ENCODE measurements at regions not wholly inside any gene's neighbourhood (a gene's known extent, or its start where the extent isn't known, plus 50 kb on each side); places are given as distances from the start of the nearest gene placed in this dataset.

DNA sequence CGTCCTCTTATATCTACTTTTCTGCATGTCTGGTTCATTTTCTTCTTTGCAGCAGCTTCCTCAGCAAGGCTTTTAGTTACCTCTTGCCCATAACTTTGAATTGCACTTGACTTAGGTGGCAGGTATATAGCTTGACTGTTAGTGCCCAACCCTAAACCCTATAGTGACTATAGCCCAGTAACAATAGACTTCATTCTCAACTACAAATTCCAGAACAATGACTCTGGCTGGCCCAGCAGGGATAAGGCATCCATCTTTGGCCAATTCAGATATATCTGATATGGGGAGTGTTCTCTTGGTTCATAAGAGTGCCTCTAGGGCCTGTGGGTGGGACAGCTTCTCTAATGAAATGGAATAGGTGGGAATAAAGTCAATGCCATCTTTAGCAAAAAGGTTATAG lies 246.2 kb downstream of the DMRT2 start:
- intact Hi-C loops (cut with micrococcal nuclease): no loop called here
- no peak overlapping the region for H3K27ac ChIP-seq (ENCODE audit: low read depth, low read length)
- TF ChIP-seq SP1 (IDR thresholded peaks at IDR 0.05; ENCODE audit: low read depth) (no peak), ELF1 (IDR thresholded peaks at IDR 0.05; ENCODE audit: borderline replicate concordance, low read depth) (no peak)
- TF ChIP-seq, protein P1, sequence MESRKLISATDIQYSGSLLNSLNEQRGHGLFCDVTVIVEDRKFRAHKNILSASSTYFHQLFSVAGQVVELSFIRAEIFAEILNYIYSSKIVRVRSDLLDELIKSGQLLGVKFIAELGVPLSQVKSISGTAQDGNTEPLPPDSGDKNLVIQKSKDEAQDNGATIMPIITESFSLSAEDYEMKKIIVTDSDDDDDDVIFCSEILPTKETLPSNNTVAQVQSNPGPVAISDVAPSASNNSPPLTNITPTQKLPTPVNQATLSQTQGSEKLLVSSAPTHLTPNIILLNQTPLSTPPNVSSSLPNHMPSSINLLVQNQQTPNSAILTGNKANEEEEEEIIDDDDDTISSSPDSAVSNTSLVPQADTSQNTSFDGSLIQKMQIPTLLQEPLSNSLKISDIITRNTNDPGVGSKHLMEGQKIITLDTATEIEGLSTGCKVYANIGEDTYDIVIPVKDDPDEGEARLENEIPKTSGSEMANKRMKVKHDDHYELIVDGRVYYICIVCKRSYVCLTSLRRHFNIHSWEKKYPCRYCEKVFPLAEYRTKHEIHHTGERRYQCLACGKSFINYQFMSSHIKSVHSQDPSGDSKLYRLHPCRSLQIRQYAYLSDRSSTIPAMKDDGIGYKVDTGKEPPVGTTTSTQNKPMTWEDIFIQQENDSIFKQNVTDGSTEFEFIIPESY (IDR thresholded peaks at IDR 0.05; ENCODE audit: extremely low read depth, insufficient replicate concordance, low read length): no peak
- no peaks in the 10 kb centered on the region for H3K4me1 ChIP-seq (ENCODE audit: control insufficient read depth in 1 of 2, insufficient read depth in 2 of 2, low read length in 2 of 2)
- no peak overlapping the region for H2AFZ ChIP-seq (ENCODE audit: low read depth, low read length, poor library complexity, severe bottlenecking)
- H3K9me2 ChIP-seq (ENCODE audit: insufficient read depth): no peaks in the 10 kb centered on the region
- no peak overlapping the region for H3K4me3 ChIP-seq (replicated peaks in 1 of 2; ENCODE audit: low read depth in 1 of 2, low read length in 2 of 2)
- no peak overlapping the region for H3K9ac ChIP-seq (ENCODE audit: low read length)
- H3K79me2 ChIP-seq (ENCODE audit: insufficient read depth, low read length): no peaks in the 10 kb centered on the region
- ATAC-seq (no peak), DNase-seq (ENCODE audit: low read depth, low spot score) (no peak)
- peaks cover 4 to 21% of the 10 kb centered on the region in 2 experiments; a peak in 2 of 4 replicates for H3K9me3 ChIP-seq (ENCODE audit: control insufficient read depth in 1 of 2, insufficient read depth in 1 of 2, low read depth in 1 of 2, low read length in 2 of 2)
- ChIA-PET RAD21 (ENCODE audit: low non-redundant PET in 1 of 2, low total read pairs in 2 of 2, uncharacterized antibody in 2 of 2, unreplicated experiment in 2 of 2) (no interaction called here), CTCF (no interaction called here), POLR2A (no interaction called here)
- no TSS peak for BruUV-seq (replicated peaks)
- H3K36me3 ChIP-seq (ENCODE audit: control insufficient read depth in 1 of 2, insufficient read depth in 2 of 2, low read length in 2 of 2): no peaks in the 10 kb centered on the region
- H4K20me1 ChIP-seq (ENCODE audit: insufficient read depth): no peaks in the 10 kb centered on the region
- no peaks in the 10 kb centered on the region for H3K27me3 ChIP-seq (ENCODE audit: insufficient read depth, low read length)
- no peak overlapping the region for H3K4me2 ChIP-seq (ENCODE audit: low read length)

DNA sequence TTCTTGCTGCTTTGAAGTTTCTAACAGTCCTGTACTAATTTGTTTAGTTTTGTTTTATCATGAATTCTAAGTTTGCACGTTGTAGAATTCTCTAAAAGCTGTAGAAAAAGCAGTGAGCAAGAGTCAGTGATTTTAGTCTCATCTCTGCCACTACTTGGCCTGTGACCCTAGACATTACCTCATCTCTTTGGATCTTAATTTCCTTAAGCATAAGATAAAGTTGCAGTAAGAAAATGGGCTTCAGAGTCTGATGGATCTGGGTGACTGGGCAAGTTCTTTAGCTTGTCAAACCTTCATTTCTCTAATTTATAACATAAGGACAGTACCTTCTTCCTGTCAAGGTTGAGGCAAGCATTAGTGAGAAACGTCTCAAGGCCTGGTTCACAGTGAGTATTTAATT lies 247.9 kb downstream of the DMRT2 start:
- Histone ChIP-seq H3K4me1 (ENCODE audit: control insufficient read depth in 1 of 2, insufficient read depth in 2 of 2, low read length in 2 of 2) (no peaks in the 10 kb centered on the region), H3K79me2 (ENCODE audit: insufficient read depth, low read length) (no peaks in the 10 kb centered on the region), H3K27ac (ENCODE audit: low read depth, low read length) (no peak overlapping the region), H3K4me2 (ENCODE audit: low read length) (no peak overlapping the region), H4K20me1 (ENCODE audit: insufficient read depth) (no peaks in the 10 kb centered on the region), H3K4me3 (replicated peaks in 1 of 2; ENCODE audit: low read depth in 1 of 2, low read length in 2 of 2) (no peak overlapping the region), H3K36me3 (ENCODE audit: control insufficient read depth in 1 of 2, insufficient read depth in 2 of 2, low read length in 2 of 2) (no peaks in the 10 kb centered on the region), H3K9me2 (ENCODE audit: insufficient read depth) (no peaks in the 10 kb centered on the region), H3K9ac (ENCODE audit: low read length) (no peak overlapping the region), H2AFZ (ENCODE audit: low read depth, low read length, poor library complexity, severe bottlenecking) (no peak overlapping the region), H3K9me3 (ENCODE audit: control insufficient read depth in 1 of 2, insufficient read depth in 1 of 2, low read depth in 1 of 2, low read length in 2 of 2) (peaks cover 0 to 18% of the 10 kb centered on the region in 2 experiments; a peak in 2 of 4 replicates), H3K27me3 (ENCODE audit: insufficient read depth, low read length) (no peaks in the 10 kb centered on the region)
- POLR2A ChIA-PET: no interaction called here
- TF ChIP-seq ZFX (IDR thresholded peaks at IDR 0.05): no peak
- TF ChIP-seq ZNF274 (IDR thresholded peaks at IDR 0.05; ENCODE audit: low read depth, low read length): no peak
- TF ChIP-seq ELF1 (IDR thresholded peaks at IDR 0.05; ENCODE audit: borderline replicate concordance, low read depth): no peak
- TF ChIP-seq POLR2A (IDR thresholded peaks at IDR 0.05; ENCODE audit: borderline replicate concordance, extremely low read depth, insufficient read depth, insufficient read length): no peak
- TF ChIP-seq JUND (IDR thresholded peaks at IDR 0.05): no peak
- TF ChIP-seq, protein P1 (IDR thresholded peaks at IDR 0.05; ENCODE audit: extremely low read depth, insufficient replicate concordance, low read length): no peak
- no peak for TF ChIP-seq EGR1 (IDR thresholded peaks at IDR 0.05; ENCODE audit: low read depth)
- TF ChIP-seq POLR2AphosphoS5 (IDR thresholded peaks at IDR 0.05; ENCODE audit: low read depth, low read length): no peak
- no peak for TF ChIP-seq SRF (IDR thresholded peaks at IDR 0.05; ENCODE audit: low read depth)
- TF ChIP-seq TCF7L2 (IDR thresholded peaks at IDR 0.05; ENCODE audit: borderline replicate concordance, extremely low read depth, insufficient read depth, insufficient read length): no peak
- TF ChIP-seq YY1 (IDR thresholded peaks at IDR 0.05; ENCODE audit: extremely low read depth, insufficient replicate concordance, low read depth, low read length): no peak
- no peak for TF ChIP-seq SIN3A (IDR thresholded peaks at IDR 0.05; ENCODE audit: low read depth)
- no peak for TF ChIP-seq RAD21 (IDR thresholded peaks at IDR 0.05; ENCODE audit: low read depth)
- TF ChIP-seq EZH2 (IDR thresholded peaks at IDR 0.05): no peak
- TF ChIP-seq, protein P2, sequence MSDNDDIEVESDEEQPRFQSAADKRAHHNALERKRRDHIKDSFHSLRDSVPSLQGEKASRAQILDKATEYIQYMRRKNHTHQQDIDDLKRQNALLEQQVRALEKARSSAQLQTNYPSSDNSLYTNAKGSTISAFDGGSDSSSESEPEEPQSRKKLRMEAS (IDR thresholded peaks at IDR 0.05): no peak
- TF ChIP-seq CBX3 (IDR thresholded peaks at IDR 0.05; ENCODE audit: low read depth): no peak
- no peak for TF ChIP-seq SP1 (IDR thresholded peaks at IDR 0.05; ENCODE audit: low read depth)
- ATAC-seq: no peak
- CTCF ChIA-PET: no interaction called here
- no peak for DNase-seq (ENCODE audit: low read depth, low spot score)
- intact Hi-C loops (cut with micrococcal nuclease): no loop called here
- RAD21 ChIA-PET (ENCODE audit: low non-redundant PET in 1 of 2, low total read pairs in 2 of 2, uncharacterized antibody in 2 of 2, unreplicated experiment in 2 of 2): no interaction called here
- BruUV-seq (replicated peaks): no TSS peak

Data from HCT116 (cell line).